Activated CD4-positive, alpha-beta T cell treated with anti-CD3 and anti-CD28 coated beads, Interleukin-2, amount 10 ng/mL, durations not matched to agents 24 days and 14 days (primary cell): ENCODE measurements at regions not wholly inside any gene's neighbourhood (a gene's known extent, or its start where the extent isn't known, plus 50 kb on each side); places are given as distances from the start of the nearest gene placed in this dataset.

Experiments
- DNase-seq: peaks from one replicate; pipeline ENCODE4 v3.0.0; 2022
- H3K27ac Mint-ChIP-seq: one replicate; pipeline ENCODE4 v1.8.0; 2022; ENCODE audit warnings: mild to moderate bottlenecking, mixed read lengths
- H3K27me3 Mint-ChIP-seq: one replicate; pipeline ENCODE4 v1.8.0; 2022; ENCODE audit warnings: mixed read lengths
- H3K36me3 Mint-ChIP-seq: one replicate; pipeline ENCODE4 v1.8.0; 2022; ENCODE audit warnings: low read depth, mild to moderate bottlenecking, mixed read lengths
- H3K4me1 Mint-ChIP-seq: one replicate; pipeline ENCODE4 v1.8.0; 2021; ENCODE audit warnings: mixed read lengths
- H3K4me3 Mint-ChIP-seq: one replicate; pipeline ENCODE4 v1.8.0; 2022; ENCODE audit warnings: mild to moderate bottlenecking, moderate library complexity, mixed read lengths
- H3K9me3 Mint-ChIP-seq: one replicate; pipeline ENCODE4 v1.8.0; 2021; ENCODE audit warnings: mixed read lengths
- intact Hi-C: fragments of 100-400 bp; cut with micrococcal nuclease; formaldehyde crosslinking; loops from one replicate; pipeline ENCODE4 v1.15.1; 2023

DNA sequence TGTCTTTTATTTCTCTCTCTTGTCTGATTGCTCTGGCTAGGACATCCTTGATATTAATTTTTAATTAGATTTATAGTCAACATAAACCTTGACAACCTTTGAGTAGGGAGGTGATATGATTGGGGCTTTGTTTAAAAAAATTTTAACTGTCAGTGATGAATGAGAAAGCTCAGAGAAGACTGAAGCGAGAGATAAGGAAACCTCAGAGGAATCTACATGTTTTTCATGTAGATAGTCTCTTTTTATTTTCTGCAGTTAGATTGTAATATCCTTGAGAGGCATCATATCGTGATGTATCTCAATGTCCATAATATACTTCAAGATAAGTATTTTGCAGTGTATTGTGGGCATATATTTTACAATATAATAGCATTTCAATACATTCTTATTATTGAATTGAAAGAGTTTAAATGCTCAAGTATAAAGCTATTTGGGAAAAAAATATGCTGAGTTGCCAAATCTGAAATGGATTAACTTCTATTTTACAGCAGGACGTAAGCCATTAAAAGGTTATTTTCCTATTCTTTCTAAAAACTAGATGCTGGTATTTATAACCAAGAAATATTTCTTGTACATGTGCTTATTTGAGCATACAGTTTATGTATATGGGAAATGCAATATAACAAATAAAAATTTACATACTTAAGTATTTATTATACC lies 802.4 kb upstream of the ADGRL4 start:
- intact Hi-C loops = no loop called here
- Mint-ChIP-seq H3K27me3 (no peaks in the 10 kb centered on the region), H3K9me3 (peaks cover 6% of the 10 kb centered on the region)

DNA sequence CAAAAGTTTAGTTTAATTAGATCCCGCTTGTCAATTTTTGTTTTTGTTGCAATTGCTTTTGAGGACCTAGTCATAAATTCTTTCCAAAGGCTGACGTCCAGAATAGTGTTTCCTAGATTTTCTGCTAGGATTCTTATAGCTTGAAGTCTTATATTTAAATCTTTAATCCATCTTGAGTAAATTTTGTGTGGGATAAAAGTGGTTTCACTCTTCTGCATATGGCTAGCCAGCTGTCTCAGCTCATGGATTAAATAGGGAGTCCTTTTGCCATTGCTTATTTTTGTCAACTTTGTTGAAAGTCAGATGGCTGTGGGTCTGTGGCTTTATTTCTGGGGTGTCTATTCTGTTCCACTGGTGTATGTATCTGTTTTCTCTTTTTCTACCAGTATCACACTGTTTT lies 801.3 kb upstream of the ADGRL4 start:
- H3K9me3 Mint-ChIP-seq = peaks cover 6% of the 10 kb centered on the region
- no peak overlapping the region for H3K4me3 Mint-ChIP-seq
- no peaks in the 10 kb centered on the region for H3K36me3 Mint-ChIP-seq
- no peak overlapping the region for H3K27ac Mint-ChIP-seq
- intact Hi-C loops = no loop called here
- H3K4me1 Mint-ChIP-seq = no peaks in the 10 kb centered on the region
- no peak for DNase-seq
- no peaks in the 10 kb centered on the region for H3K27me3 Mint-ChIP-seq

More for the DNA sequence above, 802.4 kb upstream of the ADGRL4 start:
- no peak overlapping the region for H3K27ac Mint-ChIP-seq
- no peaks in the 10 kb centered on the region for H3K4me1 Mint-ChIP-seq
- no peak for DNase-seq
- no peaks in the 10 kb centered on the region for H3K36me3 Mint-ChIP-seq
- no peak overlapping the region for H3K4me3 Mint-ChIP-seq

DNA sequence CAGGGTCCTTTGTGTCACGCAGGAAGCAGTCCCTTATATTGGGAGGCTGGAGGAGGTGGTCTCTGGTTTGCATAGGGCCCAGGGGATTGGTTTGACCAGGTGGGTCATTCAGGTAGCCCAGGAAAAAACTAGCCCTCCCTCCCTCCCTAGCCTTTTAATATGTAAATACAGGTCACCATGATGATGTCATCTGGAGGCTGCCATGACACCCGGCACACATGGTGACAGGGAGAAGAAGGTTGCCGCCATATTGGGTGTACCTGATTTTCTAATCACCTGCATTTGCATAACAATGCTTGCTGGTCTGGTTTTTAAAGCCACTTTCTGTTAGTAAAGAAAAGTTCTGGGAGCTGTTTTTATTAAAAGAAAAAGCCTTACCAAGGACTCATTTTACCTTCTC lies 791.0 kb upstream of the ADGRL4 start:
- Mint-ChIP-seq H3K36me3 (no peaks in the 10 kb centered on the region), H3K4me1 (no peaks in the 10 kb centered on the region), H3K27ac (no peak overlapping the region), H3K9me3 (peaks cover 2% of the 10 kb centered on the region), H3K4me3 (no peak overlapping the region), H3K27me3 (no peaks in the 10 kb centered on the region)
- DNase-seq = no peak
- intact Hi-C loops = no loop called here

DNA sequence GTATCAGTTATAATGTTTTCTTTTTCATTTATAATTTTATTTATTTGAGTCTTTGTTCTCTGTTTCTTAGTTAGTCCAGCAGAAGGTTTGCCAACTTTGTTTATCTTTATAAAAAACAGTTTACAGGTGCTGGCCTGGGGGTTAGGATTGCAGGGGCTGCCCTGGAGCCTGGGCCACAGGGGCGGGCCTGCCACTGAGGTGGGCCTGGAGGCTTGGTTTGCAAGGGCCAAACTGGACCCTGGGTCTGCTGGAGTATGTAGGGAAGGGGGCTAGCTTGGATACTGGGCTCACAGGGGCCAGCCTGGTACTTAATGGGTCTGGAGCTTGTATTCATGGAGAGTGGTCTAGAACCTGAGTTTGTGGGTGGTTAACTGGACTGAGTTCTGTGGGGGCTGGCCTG lies 789.9 kb upstream of the ADGRL4 start:
- DNase-seq = no peak
- no peaks in the 10 kb centered on the region for H3K27me3 Mint-ChIP-seq
- H3K4me1 Mint-ChIP-seq = no peaks in the 10 kb centered on the region
- H3K9me3 Mint-ChIP-seq = peaks cover 2% of the 10 kb centered on the region
- no peaks in the 10 kb centered on the region for H3K36me3 Mint-ChIP-seq
- H3K27ac Mint-ChIP-seq = no peak overlapping the region
- no peak overlapping the region for H3K4me3 Mint-ChIP-seq
- intact Hi-C loops = no loop called here

DNA sequence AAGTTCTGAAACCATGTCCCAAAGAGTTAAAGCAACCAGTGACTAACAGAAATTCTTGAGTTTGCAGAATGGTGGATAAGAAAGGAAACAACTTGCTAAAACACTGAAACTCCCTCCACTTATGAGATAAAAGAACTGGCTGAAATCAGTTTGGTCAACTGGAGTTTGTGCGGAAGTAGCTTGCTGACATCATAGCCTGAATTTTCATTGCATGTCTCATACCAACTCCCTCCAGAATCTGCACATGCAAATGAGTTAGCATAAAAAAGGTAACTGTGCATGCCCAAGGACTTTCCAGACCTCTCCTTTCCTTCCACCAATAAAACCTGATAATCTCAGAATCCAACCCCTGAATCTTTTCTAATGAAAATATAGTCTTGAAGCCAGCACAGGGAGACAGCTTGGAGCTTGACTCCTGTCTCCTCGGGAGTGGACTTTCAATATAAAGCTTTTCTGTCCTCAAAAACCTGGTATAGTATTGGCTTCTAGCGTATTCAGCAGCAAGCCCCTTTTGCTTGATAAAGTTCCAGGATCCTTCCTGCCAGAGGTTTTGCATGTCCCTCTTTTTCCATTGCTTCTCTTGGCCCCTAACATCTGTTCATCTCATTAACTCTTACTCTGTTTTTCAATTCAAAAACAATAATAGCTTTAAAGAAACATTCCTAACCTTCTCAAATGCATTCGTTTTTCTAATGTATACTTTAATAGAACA lies 785.8 kb upstream of the ADGRL4 start:
- intact Hi-C loops = no loop called here
- H3K27ac Mint-ChIP-seq = no peak overlapping the region
- H3K36me3 Mint-ChIP-seq = no peaks in the 10 kb centered on the region
- no peaks in the 10 kb centered on the region for H3K27me3 Mint-ChIP-seq
- peaks cover 2% of the 10 kb centered on the region for H3K9me3 Mint-ChIP-seq
- DNase-seq = no peak
- H3K4me3 Mint-ChIP-seq = no peak overlapping the region
- H3K4me1 Mint-ChIP-seq = no peaks in the 10 kb centered on the region

DNA sequence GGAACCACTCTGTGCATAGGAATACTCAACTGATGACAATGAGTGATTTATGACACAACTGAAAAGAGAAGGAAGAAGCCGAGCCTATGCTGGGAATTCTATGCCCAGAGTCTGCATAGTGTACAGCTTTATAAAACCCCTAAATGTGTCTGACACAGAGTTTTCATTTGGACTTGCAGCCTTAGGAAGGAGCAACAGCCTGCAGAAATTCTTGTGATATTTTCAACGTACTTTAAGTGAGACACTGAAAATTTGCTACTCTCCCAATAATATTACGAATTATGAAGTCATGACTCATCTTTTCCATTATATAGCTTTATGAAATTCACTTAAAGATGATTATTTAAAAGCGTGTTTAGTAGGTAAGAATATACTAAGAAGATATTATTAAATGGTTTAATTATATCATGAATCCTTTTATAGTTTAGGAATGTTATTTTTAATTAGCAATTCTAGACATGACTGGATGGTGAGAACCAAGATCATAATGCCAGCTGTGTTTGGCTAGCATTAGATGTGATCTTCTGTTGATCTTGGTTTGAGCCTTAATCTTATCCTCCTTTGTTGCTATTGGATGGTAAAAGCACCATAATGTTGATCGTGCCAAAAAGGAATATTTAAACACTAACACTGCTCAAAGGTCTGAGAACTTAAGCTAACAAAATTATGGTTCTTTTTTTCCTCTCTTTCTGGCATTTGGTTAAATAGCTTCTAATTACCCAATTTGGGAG lies 785.1 kb upstream of the ADGRL4 start:
- intact Hi-C loops = no loop called here
- Mint-ChIP-seq H3K9me3 (peaks cover 3% of the 10 kb centered on the region), H3K27me3 (no peaks in the 10 kb centered on the region), H3K36me3 (no peaks in the 10 kb centered on the region), H3K27ac (no peak overlapping the region), H3K4me1 (no peaks in the 10 kb centered on the region), H3K4me3 (no peak overlapping the region)
- no peak for DNase-seq

DNA sequence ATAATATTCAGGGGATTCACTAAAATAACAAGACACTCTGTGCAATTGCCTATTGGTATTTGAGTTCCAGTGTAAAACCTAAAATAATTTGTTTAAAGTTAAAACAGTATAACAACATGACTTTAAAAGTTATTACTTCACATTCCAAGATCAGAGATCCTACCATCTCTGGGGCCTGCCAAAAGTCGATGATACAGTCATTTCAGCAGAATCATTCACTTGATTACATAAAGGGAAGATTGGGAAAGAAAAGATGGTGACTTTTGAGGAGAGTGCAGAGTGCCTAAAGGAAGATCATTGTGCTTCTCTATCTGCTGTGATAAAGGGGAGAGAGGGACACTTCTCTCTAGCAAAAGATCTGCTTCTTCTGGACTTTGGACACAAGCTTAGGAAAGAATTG lies 784.4 kb upstream of the ADGRL4 start:
- no peaks in the 10 kb centered on the region for H3K4me1 Mint-ChIP-seq
- no peak for DNase-seq
- H3K4me3 Mint-ChIP-seq = no peak overlapping the region
- intact Hi-C loops = no loop called here
- H3K27ac Mint-ChIP-seq = no peak overlapping the region
- H3K9me3 Mint-ChIP-seq = peaks cover 6% of the 10 kb centered on the region
- no peaks in the 10 kb centered on the region for H3K36me3 Mint-ChIP-seq
- H3K27me3 Mint-ChIP-seq = no peaks in the 10 kb centered on the region

DNA sequence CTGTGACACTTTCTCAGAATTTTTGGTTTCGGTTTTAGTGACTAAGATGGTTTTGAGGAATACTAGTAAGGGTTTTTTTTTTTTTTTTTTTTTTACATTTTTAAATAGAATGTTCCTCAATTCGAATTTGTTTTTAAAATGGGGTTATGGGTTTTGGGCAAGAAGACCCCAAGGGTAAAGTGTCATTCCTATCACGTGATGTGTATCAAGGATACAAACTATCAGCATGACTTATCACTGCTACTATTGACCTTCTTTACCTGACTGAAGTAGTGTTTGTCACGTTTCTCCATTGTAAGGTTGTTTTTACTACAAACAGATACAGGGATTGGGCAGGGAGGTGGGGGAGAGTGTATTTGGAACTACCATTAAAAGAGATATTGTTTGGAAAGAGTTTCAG lies 781.1 kb upstream of the ADGRL4 start:
- Mint-ChIP-seq H3K4me1 (no peaks in the 10 kb centered on the region), H3K4me3 (no peak overlapping the region)

DNA sequence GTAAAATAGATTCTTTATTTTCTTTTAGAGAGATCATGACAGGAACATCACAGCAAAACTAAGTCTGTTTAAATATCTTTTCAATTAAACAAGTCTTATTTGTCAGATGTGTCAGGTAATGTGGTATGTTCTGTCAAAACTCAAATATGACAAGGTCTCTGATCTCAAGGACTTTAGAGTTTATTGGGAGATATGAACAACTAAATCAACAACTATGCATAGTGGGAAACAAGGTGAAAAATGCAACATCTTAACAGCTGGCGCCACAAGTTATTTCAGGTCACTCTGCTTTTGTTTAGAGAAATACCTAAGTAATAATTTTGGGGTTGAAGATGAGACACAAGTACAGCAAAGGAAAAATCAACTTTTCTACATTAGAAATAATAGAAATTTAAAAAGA lies 779.4 kb upstream of the ADGRL4 start:
- peaks cover 4% of the 10 kb centered on the region for H3K9me3 Mint-ChIP-seq
- no peaks in the 10 kb centered on the region for H3K36me3 Mint-ChIP-seq
- intact Hi-C loops = no loop called here
- DNase-seq = no peak
- H3K4me3 Mint-ChIP-seq = no peak overlapping the region
- H3K4me1 Mint-ChIP-seq = no peaks in the 10 kb centered on the region
- no peaks in the 10 kb centered on the region for H3K27me3 Mint-ChIP-seq
- no peak overlapping the region for H3K27ac Mint-ChIP-seq

More for the DNA sequence above, 781.1 kb upstream of the ADGRL4 start:
- no peak for DNase-seq
- H3K27me3 Mint-ChIP-seq = no peaks in the 10 kb centered on the region
- no peaks in the 10 kb centered on the region for H3K36me3 Mint-ChIP-seq
- H3K9me3 Mint-ChIP-seq = peaks cover 4% of the 10 kb centered on the region
- intact Hi-C loops = no loop called here
- H3K27ac Mint-ChIP-seq = no peak overlapping the region

DNA sequence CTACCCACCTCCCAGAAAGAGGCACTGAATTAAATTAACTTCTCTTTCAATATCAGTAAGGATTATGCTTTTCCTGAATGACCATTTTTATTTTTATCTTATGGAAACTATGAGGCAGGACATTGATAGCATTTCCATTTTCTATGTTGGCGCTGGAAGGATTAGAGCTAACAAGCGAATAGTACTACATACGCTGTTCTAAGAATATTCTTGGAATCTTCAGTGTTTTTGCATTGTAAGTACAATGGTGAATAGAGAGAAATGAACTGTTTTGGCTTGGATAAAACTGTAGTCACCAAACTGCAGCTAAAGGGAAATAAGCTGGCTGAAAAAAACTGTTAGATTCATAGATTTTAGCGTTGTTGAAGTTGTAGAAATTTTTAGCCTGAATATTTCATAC lies 779.0 kb upstream of the ADGRL4 start:
- no peak overlapping the region for H3K27ac Mint-ChIP-seq
- no peaks in the 10 kb centered on the region for H3K4me1 Mint-ChIP-seq
- intact Hi-C loops = no loop called here
- H3K27me3 Mint-ChIP-seq = no peaks in the 10 kb centered on the region
- H3K36me3 Mint-ChIP-seq = no peaks in the 10 kb centered on the region
- H3K4me3 Mint-ChIP-seq = no peak overlapping the region
- peaks cover 4% of the 10 kb centered on the region for H3K9me3 Mint-ChIP-seq
- DNase-seq = no peak

DNA sequence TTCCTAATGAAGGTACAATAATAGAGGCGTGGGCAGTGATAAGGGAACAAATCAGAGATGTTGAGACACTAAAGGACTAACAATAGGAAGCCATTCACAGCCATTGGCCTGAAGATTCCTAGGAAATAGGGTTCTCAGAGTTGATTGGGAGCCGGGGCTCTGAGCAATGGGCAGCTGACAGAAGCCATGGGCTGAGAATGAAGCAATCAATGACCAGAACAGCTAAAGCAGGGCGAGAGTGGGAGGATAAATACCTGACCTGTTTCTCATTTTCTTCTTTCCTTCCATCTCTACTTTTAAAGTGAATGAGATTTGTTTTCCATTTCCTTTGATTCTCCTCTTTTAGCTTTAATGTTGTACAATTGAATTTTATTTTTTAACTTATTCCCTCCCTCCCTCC lies 774.7 kb upstream of the ADGRL4 start:
- Mint-ChIP-seq H3K27me3 (no peaks in the 10 kb centered on the region), H3K27ac (no peak overlapping the region), H3K36me3 (no peaks in the 10 kb centered on the region), H3K4me1 (no peaks in the 10 kb centered on the region), H3K9me3 (no peaks in the 10 kb centered on the region), H3K4me3 (no peak overlapping the region)
- intact Hi-C loops = no loop called here
- DNase-seq = no peak

DNA sequence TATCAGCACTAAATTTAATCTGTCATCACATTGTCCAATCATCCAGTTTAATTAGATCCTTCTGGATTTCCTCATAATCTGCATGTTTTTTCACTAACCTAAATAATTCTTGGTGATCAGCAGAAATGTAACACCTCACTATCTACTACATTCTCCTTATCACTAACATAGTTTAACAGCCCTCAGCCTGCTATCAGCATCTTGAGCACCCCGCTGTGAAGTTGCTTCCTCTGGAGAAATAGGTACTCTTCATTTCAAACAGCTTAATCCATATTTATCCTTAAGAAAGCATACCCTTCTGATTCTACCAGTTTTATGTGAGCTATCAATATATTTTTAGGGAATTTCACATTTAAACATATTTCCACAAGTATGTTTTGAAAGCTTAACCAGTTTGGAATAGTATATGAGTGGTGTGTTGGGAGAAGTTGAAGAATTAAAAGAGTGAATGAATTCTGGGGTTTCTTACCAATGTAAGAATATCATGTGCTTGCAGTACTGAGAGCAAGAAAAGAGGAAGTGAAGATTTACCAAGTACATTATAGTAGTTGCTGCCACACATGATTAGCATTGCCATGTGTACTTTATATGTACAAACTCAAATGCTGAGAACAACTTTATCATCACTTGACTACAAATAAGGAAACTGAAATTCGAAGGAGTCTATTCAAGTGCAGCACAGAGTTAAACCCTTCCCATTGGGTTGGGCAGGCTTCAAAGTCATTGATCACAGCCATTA lies 771.1 kb upstream of the ADGRL4 start:
- Mint-ChIP-seq H3K27ac (no peak overlapping the region), H3K4me3 (no peak overlapping the region), H3K36me3 (no peaks in the 10 kb centered on the region), H3K4me1 (no peaks in the 10 kb centered on the region), H3K27me3 (no peaks in the 10 kb centered on the region), H3K9me3 (no peaks in the 10 kb centered on the region)
- intact Hi-C loops = no loop called here
- no peak for DNase-seq

DNA sequence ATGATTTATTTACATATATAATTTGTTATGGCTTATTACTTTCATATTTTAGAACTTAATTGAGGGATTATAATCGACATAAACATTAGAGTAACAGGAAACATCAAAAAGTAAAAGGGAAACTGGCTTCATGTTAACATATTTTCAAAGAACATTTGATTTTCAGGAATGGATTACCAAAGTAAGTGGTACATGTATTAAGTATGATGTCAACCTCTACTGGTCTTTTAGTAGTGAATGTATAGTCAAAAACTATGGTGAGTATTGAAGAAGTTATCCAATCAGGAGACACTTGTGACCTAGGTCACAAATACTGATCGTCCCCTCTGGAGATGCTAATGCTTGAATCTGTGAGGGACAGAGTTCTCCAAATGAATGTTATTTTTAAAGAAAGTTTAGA lies 768.9 kb upstream of the ADGRL4 start:
- DNase-seq = no peak
- Mint-ChIP-seq H3K9me3 (no peaks in the 10 kb centered on the region), H3K4me3 (no peak overlapping the region), H3K27me3 (no peaks in the 10 kb centered on the region), H3K4me1 (no peaks in the 10 kb centered on the region), H3K27ac (no peak overlapping the region), H3K36me3 (no peaks in the 10 kb centered on the region)
- intact Hi-C loops = no loop called here

DNA sequence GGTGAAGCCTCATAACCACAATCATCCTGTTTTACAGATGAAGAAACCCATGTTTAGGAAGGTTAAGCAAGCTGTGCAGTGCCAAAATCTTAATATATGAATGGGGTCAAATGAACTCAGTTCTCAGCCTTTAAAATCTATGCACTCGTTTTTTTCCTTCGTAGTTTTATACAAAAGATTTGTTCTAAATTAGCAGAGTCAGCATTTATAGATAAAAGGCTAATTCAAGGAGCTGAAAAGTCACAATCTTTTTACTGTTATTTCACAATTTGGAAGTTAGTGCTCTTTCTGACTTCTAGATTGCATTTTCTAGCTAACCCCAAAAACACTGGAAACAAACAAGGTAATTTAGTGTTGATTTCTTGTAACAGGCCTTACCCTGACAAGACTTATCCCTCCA lies 766.9 kb upstream of the ADGRL4 start:
- H3K36me3 Mint-ChIP-seq = no peaks in the 10 kb centered on the region
- no peaks in the 10 kb centered on the region for H3K27me3 Mint-ChIP-seq
- no peaks in the 10 kb centered on the region for H3K4me1 Mint-ChIP-seq
- DNase-seq = no peak
- H3K9me3 Mint-ChIP-seq = no peaks in the 10 kb centered on the region
- no peak overlapping the region for H3K27ac Mint-ChIP-seq
- no peak overlapping the region for H3K4me3 Mint-ChIP-seq
- intact Hi-C loops = no loop called here
